Mesothelial cell of epicardium (in vitro differentiated cells): ENCODE measurements at regions not wholly inside any gene's neighbourhood (a gene's known extent, or its start where the extent isn't known, plus 50 kb on each side); places are given as distances from the start of the nearest gene placed in this dataset.
"Not testable (repeated sequence)": the region's sequence is repeated elsewhere in the genome, so short reads cannot be mapped to it uniquely, and the experiment has no call there.

Experiments used
- DNase-seq, 2 experiments: peaks; one replicate each; pipeline ENCODE4 v3.0.0; 2021; ENCODE audit warnings: low spot score in 2 of 2; ENCODE audit not compliant: unreplicated experiment in 2 of 2
- H3K27ac Mint-ChIP-seq: 2 replicates; pipeline ENCODE4 v1.8.0; 2021; ENCODE audit warnings: mixed read lengths
- H3K27me3 Mint-ChIP-seq: 2 replicates; pipeline ENCODE4 v1.8.0; 2021; ENCODE audit warnings: low read depth, mixed read lengths
- H3K36me3 Mint-ChIP-seq: 2 replicates; pipeline ENCODE4 v1.8.0; 2021; ENCODE audit warnings: mixed read lengths
- H3K4me1 Mint-ChIP-seq: 2 replicates; pipeline ENCODE4 v1.8.0; 2021; ENCODE audit warnings: mixed read lengths
- H3K4me3 Mint-ChIP-seq: 2 replicates; pipeline ENCODE4 v1.8.0; 2021; ENCODE audit warnings: mild to moderate bottlenecking, moderate library complexity, mixed read lengths
- H3K9me3 Mint-ChIP-seq: 2 replicates; pipeline ENCODE4 v1.8.0; 2021; ENCODE audit warnings: mixed read lengths
- CTCF ChIP-seq: fragments of 200-600 bp; sonication (generic); IDR thresholded peaks from one replicate; pipeline ENCODE4 v1.5.0; 2021; ENCODE audit warnings: antibody characterized with exemption; ENCODE audit not compliant: unreplicated experiment

DNA sequence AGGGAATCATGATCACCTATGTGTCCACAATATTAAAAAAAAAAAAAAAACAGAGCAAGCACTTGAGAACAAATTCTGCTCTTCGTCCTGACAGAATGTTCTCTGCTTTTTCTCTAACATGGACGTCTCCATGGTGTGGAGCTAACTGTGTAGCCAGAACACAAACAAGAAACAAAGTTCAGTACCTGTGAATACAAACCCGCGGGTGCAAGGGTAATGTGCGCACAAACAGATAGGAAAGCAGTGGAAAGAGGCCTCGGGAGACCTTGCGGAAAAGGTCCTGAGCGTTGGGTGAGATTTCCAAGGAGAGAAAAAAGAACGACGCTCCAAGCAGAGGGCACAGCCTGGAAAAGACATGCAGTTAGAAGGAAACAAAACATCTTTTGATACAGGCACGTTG is 92.0 kb upstream of the TBL1X start:
- TF ChIP-seq CTCF, result no peak
- Mint-ChIP-seq H3K27me3 (no peaks in the 10 kb centered on the region), H3K4me3 (no peak overlapping the region), H3K36me3 (no peaks in the 10 kb centered on the region), H3K9me3 (peaks cover 28% of the 10 kb centered on the region), H3K4me1 (no peaks in the 10 kb centered on the region), H3K27ac (no peak overlapping the region)
- no peak for DNase-seq

DNA sequence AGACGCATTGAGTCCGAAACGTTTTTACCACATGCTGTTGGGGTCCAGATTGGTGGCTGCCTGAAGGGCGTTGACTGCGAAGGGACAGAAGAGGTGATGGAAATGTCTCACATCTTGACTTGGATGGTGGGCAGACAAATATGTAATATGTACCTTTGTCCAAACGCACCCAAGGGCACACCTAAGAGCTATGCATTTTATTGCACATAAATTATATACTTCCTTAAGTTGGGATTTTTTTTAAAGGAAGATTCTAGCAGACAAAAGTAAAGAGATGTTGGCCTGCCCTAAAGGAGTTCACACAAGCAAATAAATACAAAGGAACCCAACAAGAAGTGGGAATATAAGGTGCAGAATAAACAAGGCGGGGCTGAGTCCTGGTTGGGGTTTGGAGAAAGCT is 91.1 kb upstream of the TBL1X start:
- no peaks in the 10 kb centered on the region for H3K4me1 Mint-ChIP-seq
- H3K4me3 Mint-ChIP-seq, result no peak overlapping the region
- H3K27ac Mint-ChIP-seq, result no peak overlapping the region
- TF ChIP-seq CTCF, result no peak
- no peak for DNase-seq
- H3K36me3 Mint-ChIP-seq, result no peaks in the 10 kb centered on the region
- H3K9me3 Mint-ChIP-seq, result peaks cover 34% of the 10 kb centered on the region
- no peaks in the 10 kb centered on the region for H3K27me3 Mint-ChIP-seq

DNA sequence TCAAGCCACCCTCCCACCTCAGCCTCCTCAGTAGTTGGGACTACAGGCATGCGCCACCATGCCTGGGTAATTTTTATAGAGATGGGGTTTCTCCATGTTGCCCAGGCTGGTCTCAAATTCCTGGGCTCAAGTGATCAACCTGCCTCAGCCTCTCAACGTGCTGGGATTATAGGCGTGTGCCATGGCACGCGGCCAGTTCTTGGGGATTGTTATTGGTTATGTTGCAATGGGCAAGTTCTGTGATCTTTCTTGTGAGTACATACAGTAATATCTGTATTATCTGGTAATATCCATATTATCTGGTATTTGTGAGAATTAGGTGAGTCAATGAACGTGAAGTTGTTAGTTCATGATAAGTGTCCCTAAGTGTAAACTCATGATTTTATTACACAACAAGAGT is 90.3 kb upstream of the TBL1X start:
- H3K4me3 Mint-ChIP-seq, result no peak overlapping the region
- H3K9me3 Mint-ChIP-seq, result peaks cover 35% of the 10 kb centered on the region
- H3K36me3 Mint-ChIP-seq, result no peaks in the 10 kb centered on the region
- no peaks in the 10 kb centered on the region for H3K4me1 Mint-ChIP-seq
- no peak overlapping the region for H3K27ac Mint-ChIP-seq
- TF ChIP-seq CTCF, result no peak
- no peak for DNase-seq
- no peaks in the 10 kb centered on the region for H3K27me3 Mint-ChIP-seq

GRCh38 chrX:9376111-9376510 is 88.7 kb upstream of the TBL1X start:
- H3K9me3 Mint-ChIP-seq, result peaks cover 35% of the 10 kb centered on the region
- no peak for DNase-seq
- no peaks in the 10 kb centered on the region for H3K27me3 Mint-ChIP-seq
- no peak for TF ChIP-seq CTCF
- no peaks in the 10 kb centered on the region for H3K4me1 Mint-ChIP-seq
- no peaks in the 10 kb centered on the region for H3K36me3 Mint-ChIP-seq
- no peak overlapping the region for H3K4me3 Mint-ChIP-seq
- no peak overlapping the region for H3K27ac Mint-ChIP-seq

DNA sequence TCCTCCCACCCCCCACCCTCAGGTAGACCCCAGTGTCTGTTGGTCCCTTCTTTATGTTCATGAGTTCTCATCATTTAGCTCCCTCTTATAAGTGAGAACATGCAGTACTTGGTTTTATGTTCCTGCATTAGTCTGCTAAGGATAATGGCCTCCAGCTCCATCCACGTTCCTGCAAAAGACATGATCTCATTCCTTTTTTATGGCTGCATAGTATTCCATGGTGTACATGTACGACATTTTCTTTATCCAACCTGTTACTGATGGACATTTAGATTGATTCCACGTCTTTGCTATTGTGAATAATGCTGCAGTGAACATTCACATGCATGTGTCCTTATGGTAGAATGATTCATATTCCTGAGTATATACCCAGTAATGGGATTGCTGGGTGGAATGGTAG is 87.6 kb upstream of the TBL1X start:
- peaks cover 35% of the 10 kb centered on the region for H3K9me3 Mint-ChIP-seq
- H3K36me3 Mint-ChIP-seq, DNase-seq, H3K27ac Mint-ChIP-seq, H3K4me1 Mint-ChIP-seq, H3K27me3 Mint-ChIP-seq, H3K4me3 Mint-ChIP-seq: not testable (repeated sequence)

DNA sequence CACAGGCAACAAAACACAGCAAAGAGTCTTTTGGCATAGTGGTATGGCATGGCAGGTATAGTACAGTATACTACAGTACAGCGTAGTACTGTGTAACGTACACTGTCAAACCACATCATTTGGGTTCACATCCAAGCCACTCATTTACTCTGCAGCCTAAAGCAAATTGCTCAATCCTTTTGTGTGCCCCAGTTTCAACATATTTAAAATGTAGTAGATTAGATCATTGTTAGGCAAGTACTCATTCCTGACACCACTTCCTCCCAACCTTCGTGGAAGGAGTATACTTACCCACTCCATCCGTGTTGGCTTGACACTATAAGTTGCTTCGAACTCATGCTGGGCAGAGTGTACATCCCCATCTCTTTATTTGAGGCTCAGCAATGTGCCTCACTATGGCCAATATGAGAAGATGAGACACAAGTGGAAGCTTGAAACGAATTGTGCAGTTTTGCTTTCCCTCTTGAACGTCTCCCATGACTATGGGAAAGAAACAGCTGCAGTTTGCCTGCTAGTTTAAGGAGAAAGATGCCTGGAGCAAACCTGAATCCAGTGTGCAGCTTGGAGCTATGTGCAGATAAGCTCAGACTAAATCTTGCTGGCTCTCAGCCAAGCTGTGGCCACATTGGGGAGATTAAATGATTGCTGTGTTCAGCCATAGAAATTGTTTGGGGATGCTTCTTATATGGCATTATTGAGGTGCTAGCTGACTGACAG is 85.7 kb upstream of the TBL1X start:
- DNase-seq, result no peak
- H3K4me3 Mint-ChIP-seq, result no peak overlapping the region
- peaks cover 27% of the 10 kb centered on the region for H3K9me3 Mint-ChIP-seq
- H3K4me1 Mint-ChIP-seq, result no peaks in the 10 kb centered on the region
- H3K27me3 Mint-ChIP-seq, result no peaks in the 10 kb centered on the region
- TF ChIP-seq CTCF, result no peak
- H3K36me3 Mint-ChIP-seq, result no peaks in the 10 kb centered on the region
- H3K27ac Mint-ChIP-seq, result no peak overlapping the region
